K562 (cell line): ENCODE measurements at regions not wholly inside any gene's neighbourhood (a gene's known extent, or its start where the extent isn't known, plus 50 kb on each side); places are given as distances from the start of the nearest gene placed in this dataset.

ENCODE experiments used
- ATAC-seq: fragments of 200-7000 bp; cut with Tn5 transposase; 3 replicates; pipeline ENCODE4 v1.9.1; 2020; ENCODE audit warnings: moderate library complexity
- BruUV-seq: library from RNA; stranded (reverse); fragments of 400-500 nt; replicated peaks from 2 replicates; lab custom pipeline; 2021; lab: Mats Ljungman, UMichigan
- CTCF ChIA-PET: fragments of 300-600 bp; formaldehyde crosslinking; extraction: SDS; loops from one replicate; lab custom pipeline; 2021; ENCODE audit warnings: low intra/inter-chr PET ratio; lab: Yijun Ruan, JAX
- POLR2A ChIA-PET: fragments of 300-600, 350-650 bp; sonication (Branson Sonifier 250); formaldehyde crosslinking; extraction: SDS; loops from one replicate; lab custom pipeline; 2021; ENCODE audit warnings: antibody characterized with exemption, inconsistent platforms; lab: Yijun Ruan, JAX
- DNase-seq, 4 experiments: peaks; one replicate each; pipeline versions ENCODE4 v3.0.0 to v3.0.0-alpha.2; 2011 to 2018; ENCODE audit warnings: low spot score in 3 of 4, mixed read lengths in 3 of 4; ENCODE audit errors: extremely low read depth in 1 of 4
- FAIRE-seq: peaks from 2 replicates; lab custom pipeline; 2011; peaks lifted over from hg19 to GRCh38; lab: Jason Lieb, UNC
- H2AFZ ChIP-seq: 2 replicates; pipeline ENCODE4 v1.6.0; 2011; ENCODE audit warnings: low read depth, low read length, control low read depth, inconsistent platforms
- H3K27ac ChIP-seq: fragments of 200-600 bp; 3 replicates; pipeline ENCODE4 v1.8.0; 2011; ENCODE audit warnings: low read depth, mild to moderate bottlenecking, control low read depth, inconsistent platforms, low read length, moderate library complexity, mixed read lengths; ENCODE audit errors: extremely low read depth
- H3K27me3 ChIP-seq, 2 experiments: fragments of 300-600 bp in 1 of 2; 2 replicates in 1 of 2; 3 replicates in 1 of 2; pipeline versions ENCODE4 v1.6.0 to v1.8.0; 2011; ENCODE audit warnings: inconsistent platforms in 2 of 2, low read length in 2 of 2, mild to moderate bottlenecking in 1 of 2, mixed read lengths in 1 of 2, moderate library complexity in 1 of 2; ENCODE audit not compliant: control insufficient read depth in 2 of 2, insufficient read depth in 2 of 2
- H3K36me3 ChIP-seq: fragments of 300-600 bp; 3 replicates; pipeline ENCODE4 v1.8.0; 2011; ENCODE audit warnings: mild to moderate bottlenecking, low read length, inconsistent platforms; ENCODE audit not compliant: control insufficient read depth, insufficient read depth
- H3K4me1 ChIP-seq, 2 experiments: fragments of 200-600 bp in 1 of 2; replicated peaks in 1 of 2; 2 replicates in 1 of 2; 3 replicates in 1 of 2; pipeline versions ENCODE4 v1.5.1 to v1.8.0; 2011; ENCODE audit warnings: inconsistent platforms in 2 of 2, low read length in 2 of 2, mild to moderate bottlenecking in 1 of 2, mixed read lengths in 1 of 2, moderate library complexity in 1 of 2; ENCODE audit not compliant: control insufficient read depth in 2 of 2, insufficient read depth in 2 of 2
- H3K4me2 ChIP-seq: 2 replicates; pipeline ENCODE4 v1.6.1; 2011; ENCODE audit warnings: low read length, control low read depth, inconsistent platforms, mixed read lengths; ENCODE audit not compliant: insufficient read depth
- H3K4me3 ChIP-seq: fragments of 200-600 bp; sonication (generic), shearing (Covaris generic); 2 replicates; pipeline ENCODE4 v1.5.1; 2016; ENCODE audit warnings: control low read depth, inconsistent platforms
- H3K79me2 ChIP-seq: fragments of 200-600 bp; 3 replicates; pipeline ENCODE4 v1.8.0; 2011; ENCODE audit warnings: low read length, inconsistent platforms; ENCODE audit not compliant: control insufficient read depth, insufficient read depth
- H3K9ac ChIP-seq, 2 experiments: 2 replicates each; pipeline versions ENCODE4 v1.6.0 to v1.6.1; 2011; ENCODE audit warnings: low read depth in 2 of 2, low read length in 2 of 2, control low read depth in 1 of 2, inconsistent platforms in 1 of 2, mild to moderate bottlenecking in 1 of 2, mixed read lengths in 1 of 2; ENCODE audit not compliant: insufficient read depth in 1 of 2
- H3K9me1 ChIP-seq: one replicate; pipeline ENCODE4 v1.6.0; 2011; ENCODE audit warnings: inconsistent platforms, mild to moderate bottlenecking, low read length, moderate library complexity; ENCODE audit not compliant: control insufficient read depth, insufficient read depth
- H3K9me3 ChIP-seq: replicated peaks from 2 replicates; pipeline ENCODE4 v1.5.1; 2011; ENCODE audit warnings: low read depth, low read length, inconsistent platforms; ENCODE audit not compliant: control insufficient read depth, insufficient read depth
- H4K20me1 ChIP-seq: replicated peaks from 2 replicates; pipeline ENCODE4 v1.6.1; 2011; ENCODE audit warnings: low read length, inconsistent platforms, mixed read lengths; ENCODE audit not compliant: control insufficient read depth, insufficient read depth
- BRF1 ChIP-seq: IDR thresholded peaks from 3 replicates; pipeline ENCODE4 v1.6.1; 2011; ENCODE audit warnings: borderline replicate concordance, mild to moderate bottlenecking; ENCODE audit not compliant: insufficient read length; ENCODE audit errors: extremely low read depth
- CBX2 ChIP-seq: fragments of 200-600 bp; sonication (generic); IDR thresholded peaks from one replicate; pipeline ENCODE4 v1.6.1; 2012; ENCODE audit warnings: mild to moderate bottlenecking, low read length, inconsistent platforms; ENCODE audit not compliant: insufficient read depth, poor library complexity, severe bottlenecking
- CCAR2 ChIP-seq: fragments of 200-400 bp; formaldehyde crosslinking; IDR thresholded peaks from 2 replicates; pipeline ENCODE4 v1.6.1; 2017; ENCODE audit warnings: mild to moderate bottlenecking, low read depth, low read length
- HNRNPH1 ChIP-seq: fragments of 200-400 bp; formaldehyde crosslinking; optimal IDR thresholded peaks from 2 replicates; pipeline ENCODE3; 2017; ENCODE audit warnings: low read depth, mild to moderate bottlenecking, low read length, moderate library complexity
- MYNN ChIP-seq, 2 experiments: sonication (generic); formaldehyde crosslinking in 1 of 2; IDR thresholded peaks; 2 replicates each; pipeline versions ENCODE4 v1.5.0 to v1.6.1; 2016 to 2020; ENCODE audit warnings: antibody characterized with exemption in 1 of 2, missing genetic modification reagents in 1 of 2
- PHB2 ChIP-seq: fragments of 450-650 bp; IDR thresholded peaks from 2 replicates; pipeline ENCODE4 v1.6.1; 2017; ENCODE audit warnings: low read depth
- PHF20 ChIP-seq: fragments of 450-650 bp; IDR thresholded peaks from 2 replicates; pipeline ENCODE4 v1.6.1; 2018; ENCODE audit not compliant: partially characterized antibody
- RFX7 ChIP-seq: fragments of 250-450 bp; sonication (Bioruptor Pico); IDR thresholded peaks from 2 replicates; pipeline ENCODE4 v1.5.1; 2021; ENCODE audit warnings: mild to moderate bottlenecking
- STAT5A ChIP-seq: IDR thresholded peaks from 2 replicates; pipeline ENCODE4 v1.6.1; 2012; ENCODE audit warnings: low read length, inconsistent platforms, borderline replicate concordance
- TAL1 ChIP-seq: fragments of 450-650 bp; IDR thresholded peaks from 2 replicates; pipeline ENCODE4 v1.6.1; 2016; ENCODE audit warnings: mild to moderate bottlenecking
- XRCC3 ChIP-seq: fragments of 450-650 bp; IDR thresholded peaks from 2 replicates; pipeline ENCODE4 v1.6.1; 2017; ENCODE audit warnings: mild to moderate bottlenecking, moderate library complexity
- ZFP1 ChIP-seq: fragments of 450-650 bp; formaldehyde crosslinking; IDR thresholded peaks from 2 replicates; pipeline ENCODE4 v1.4.0; 2020; ENCODE audit warnings: mild to moderate bottlenecking, mixed read lengths
- ZNF124 ChIP-seq: sonication (generic); formaldehyde crosslinking; IDR thresholded peaks from 2 replicates; pipeline ENCODE4 v1.8.1; 2022; ENCODE audit warnings: missing genetic modification reagents
- ZNF408 ChIP-seq: fragments of 250-450 bp; sonication (Bioruptor Pico); IDR thresholded peaks from 2 replicates; pipeline ENCODE4 v1.4.0; 2020; ENCODE audit warnings: low read depth, mild to moderate bottlenecking, moderate library complexity
- ZNF57 ChIP-seq: fragments of 450-650 bp; formaldehyde crosslinking; IDR thresholded peaks from 2 replicates; pipeline ENCODE4 v1.4.0; 2020; ENCODE audit warnings: mild to moderate bottlenecking, moderate library complexity
- WGBS: fragments of 100-300 bp; shearing (Covaris generic); methylation state at CpG from one replicate; pipeline ENCODE4 v1.1.6; 2016; ENCODE audit warnings: low coverage, mixed read lengths; ENCODE audit not compliant: insufficient coverage; ENCODE audit errors: missing lambda C conversion rate; 5-methylcytosine and 5-hydroxymethylcytosine counted together
- in situ Hi-C: fragments of 300-500 bp; cut with MboI; formaldehyde crosslinking; loops from 4 replicates; pipeline ENCODE4 v1.15.0; 2018; ENCODE audit warnings: inconsistent platforms, mixed read lengths
- intact Hi-C: fragments of 100-400 bp; cut with micrococcal nuclease; formaldehyde crosslinking; loops from 2 replicates; pipeline ENCODE4 v1.14.2; 2022
- TF ChIP-seq, protein P1 (sequence below): fragments of 250-450 bp; sonication (Bioruptor Pico); IDR thresholded peaks from 2 replicates; pipeline ENCODE4 v1.4.0; 2020; ENCODE audit warnings: mild to moderate bottlenecking, moderate library complexity, borderline replicate concordance

DNA sequence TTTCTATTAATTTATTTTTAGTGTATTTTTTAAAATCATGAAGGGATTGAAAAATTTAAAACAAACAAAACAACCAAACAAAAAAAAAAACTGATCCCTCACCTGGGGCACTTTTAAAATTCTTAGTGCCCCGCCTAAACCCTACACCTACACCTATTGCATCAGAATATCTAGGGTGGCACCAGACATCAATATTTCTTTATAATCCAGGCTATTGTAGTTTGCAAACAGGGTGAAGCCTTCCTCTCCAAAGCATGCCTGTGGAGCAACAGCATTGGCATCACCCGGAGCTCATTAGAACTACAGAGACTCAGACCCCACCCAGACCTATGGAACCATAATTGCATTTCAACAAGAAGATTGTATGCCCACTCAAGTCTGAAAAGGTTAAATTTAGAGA is 54.9 kb upstream of the ACP3 start:
- no peaks in the 10 kb centered on the region for H3K27me3 ChIP-seq
- no peaks in the 10 kb centered on the region for H3K79me2 ChIP-seq
- ChIA-PET CTCF (no interaction called here), POLR2A (no interaction called here)
- BruUV-seq = no TSS peak
- in situ Hi-C loops (no loop called here), intact Hi-C loops (no loop called here)
- no peaks in the 10 kb centered on the region for H3K4me1 ChIP-seq
- no peak overlapping the region for H3K4me3 ChIP-seq
- no peak overlapping the region for H3K9ac ChIP-seq
- DNase-seq = no peak
- H4K20me1 ChIP-seq = no peaks in the 10 kb centered on the region
- ATAC-seq = no peak
- H3K9me1 ChIP-seq = no peaks in the 10 kb centered on the region
- H3K4me2 ChIP-seq = no peak overlapping the region
- no peak for FAIRE-seq
- H3K27ac ChIP-seq = no peak overlapping the region
- no peaks in the 10 kb centered on the region for H3K9me3 ChIP-seq
- H2AFZ ChIP-seq = no peak overlapping the region
- H3K36me3 ChIP-seq = no peaks in the 10 kb centered on the region
- WGBS = 0% methylated on average over 2 of the region's 2 CpGs
- TF ChIP-seq TAL1 = no peak
- TF ChIP-seq MYNN (IDR thresholded peaks at IDR 0.05) = no peak
- no peak for TF ChIP-seq MYNN (CRISPR knock-in tag; IDR thresholded peaks at IDR 0.05)
- TF ChIP-seq XRCC3 = no peak
- TF ChIP-seq PHF20 = no peak
- no peak for TF ChIP-seq ZNF57
- no peak for TF ChIP-seq RFX7
- no peak for TF ChIP-seq HNRNPH1
- TF ChIP-seq PHB2 = no peak
- no peak for TF ChIP-seq BRF1
- TF ChIP-seq CBX2 = no peak
- TF ChIP-seq STAT5A = no peak
- TF ChIP-seq CCAR2 = no peak
- no peak for TF ChIP-seq ZFP1 (CRISPR knock-in tag)
- no peak for TF ChIP-seq ZNF124 (CRISPR knock-in tag)
- TF ChIP-seq, protein P1, sequence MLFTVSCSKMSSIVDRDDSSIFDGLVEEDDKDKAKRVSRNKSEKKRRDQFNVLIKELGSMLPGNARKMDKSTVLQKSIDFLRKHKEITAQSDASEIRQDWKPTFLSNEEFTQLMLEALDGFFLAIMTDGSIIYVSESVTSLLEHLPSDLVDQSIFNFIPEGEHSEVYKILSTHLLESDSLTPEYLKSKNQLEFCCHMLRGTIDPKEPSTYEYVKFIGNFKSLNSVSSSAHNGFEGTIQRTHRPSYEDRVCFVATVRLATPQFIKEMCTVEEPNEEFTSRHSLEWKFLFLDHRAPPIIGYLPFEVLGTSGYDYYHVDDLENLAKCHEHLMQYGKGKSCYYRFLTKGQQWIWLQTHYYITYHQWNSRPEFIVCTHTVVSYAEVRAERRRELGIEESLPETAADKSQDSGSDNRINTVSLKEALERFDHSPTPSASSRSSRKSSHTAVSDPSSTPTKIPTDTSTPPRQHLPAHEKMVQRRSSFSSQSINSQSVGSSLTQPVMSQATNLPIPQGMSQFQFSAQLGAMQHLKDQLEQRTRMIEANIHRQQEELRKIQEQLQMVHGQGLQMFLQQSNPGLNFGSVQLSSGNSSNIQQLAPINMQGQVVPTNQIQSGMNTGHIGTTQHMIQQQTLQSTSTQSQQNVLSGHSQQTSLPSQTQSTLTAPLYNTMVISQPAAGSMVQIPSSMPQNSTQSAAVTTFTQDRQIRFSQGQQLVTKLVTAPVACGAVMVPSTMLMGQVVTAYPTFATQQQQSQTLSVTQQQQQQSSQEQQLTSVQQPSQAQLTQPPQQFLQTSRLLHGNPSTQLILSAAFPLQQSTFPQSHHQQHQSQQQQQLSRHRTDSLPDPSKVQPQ = no peak
- TF ChIP-seq ZNF408 (CRISPR knock-in tag) = no peak
